Body of pancreas (tissue), 4 donors: ENCODE measurements at regions not wholly inside any gene's neighbourhood (a gene's known extent, or its start where the extent isn't known, plus 50 kb on each side); places are given as distances from the start of the nearest gene placed in this dataset.

ENCODE experiments used
- ATAC-seq: fragments of 150-250 bp; one replicate; pipeline ENCODE4 v1.9.1; 2016
- DNase-seq, 4 donors: peaks; one replicate each; pipeline ENCODE4 v3.0.0-alpha.2; 2019
- H3K27ac ChIP-seq, 4 donors: fragments of 200-600 bp; sonication (generic); 1 replicate in 3 of 4; 2 replicates in 1 of 4; pipeline versions ENCODE4 v1.5.1 to v1.6.1; 2016 to 2019; ENCODE audit warnings: mild to moderate bottlenecking in 1 of 4, mixed read lengths in 1 of 4, moderate library complexity in 1 of 4
- H3K27me3 ChIP-seq, 2 donors: fragments of 200-600 bp; sonication (generic); one replicate each; pipeline ENCODE4 v1.6.0; 2016; ENCODE audit warnings: mild to moderate bottlenecking in 1 of 2
- H3K36me3 ChIP-seq, 2 donors: fragments of 200-600 bp; sonication (generic); replicated peaks in 1 of 2; 2 replicates each; pipeline ENCODE4 v1.5.1; 2016; ENCODE audit warnings: low read depth in 2 of 2; ENCODE audit not compliant: insufficient read depth in 1 of 2
- H3K4me1 ChIP-seq: fragments of 200-600 bp; sonication (generic); one replicate; pipeline ENCODE4 v1.6.0; 2016
- H3K4me3 ChIP-seq, 2 donors: fragments of 200-600 bp; sonication (generic); 1 replicate in 1 of 2; 2 replicates in 1 of 2; pipeline ENCODE4 v1.5.1; 2016 to 2019
- H3K9me3 ChIP-seq, 3 donors: fragments of 200-600 bp; sonication (generic); 1 replicate in 2 of 3; 2 replicates in 1 of 3; pipeline ENCODE4 v1.5.1; 2016
- CTCF ChIP-seq, 7 experiments: fragments of 450-650 bp in 4 of 7; fragments of 200-600 bp in 3 of 7; sonication (generic) in 3 of 7; IDR thresholded peaks; one replicate each; pipeline ENCODE4 v1.5.1; 2016 to 2019; ENCODE audit warnings: antibody characterized with exemption in 7 of 7
- POLR2A ChIP-seq, 3 donors: fragments of 450-650 bp; IDR thresholded peaks; one replicate each; pipeline ENCODE4 v1.6.1; 2016; ENCODE audit warnings: antibody characterized with exemption in 3 of 3, mild to moderate bottlenecking in 2 of 3
- whole genome bisulfite sequencing, 2 donors: methylation state at CpG; one replicate each; pipeline ENCODE4 v1.1.5; 2017; 5-methylcytosine and 5-hydroxymethylcytosine counted together
- intact Hi-C: fragments of 100-400 bp; cut with DNase I; formaldehyde crosslinking; loops from one replicate; pipeline ENCODE4 v1.15.1; 2023

DNA sequence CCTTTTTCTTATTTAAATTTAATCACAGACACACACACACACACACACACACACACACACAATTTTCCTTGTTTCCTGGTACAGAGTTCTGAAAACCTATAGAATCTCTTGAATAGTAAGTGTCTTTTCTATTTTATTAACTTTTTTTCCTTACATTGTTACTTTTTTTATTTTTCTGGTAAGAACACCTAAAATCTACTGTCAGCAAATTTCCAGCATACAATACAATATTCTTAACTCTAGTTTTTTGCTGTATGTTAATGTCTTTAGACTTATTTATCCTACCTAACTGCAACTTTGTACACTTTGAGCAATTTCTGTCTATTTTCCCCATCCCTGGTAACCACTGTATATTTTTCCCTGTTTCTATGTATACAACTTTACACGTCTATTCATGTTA, 1179.8 kb downstream of the SLITRK1 start:
- Histone ChIP-seq H3K27ac (no peak overlapping the region), H3K27me3 (no peaks in the 10 kb centered on the region), H3K36me3 (no peaks in the 10 kb centered on the region), H3K4me1 (no peaks in the 10 kb centered on the region), H3K4me3 (no peak overlapping the region), H3K9me3 (no peaks in the 10 kb centered on the region)
- intact Hi-C loops = no loop called here
- no peak for ATAC-seq
- 64 to 88% methylated on average over 1 of the region's 1 CpG for WGBS, 2 donors
- no peak for DNase-seq
- TF ChIP-seq CTCF (IDR thresholded peaks at IDR 0.05) (no peak), POLR2A (IDR thresholded peaks at IDR 0.05) (no peak)

GRCh38 chr13:82701020-82701419, 1181.3 kb downstream of the SLITRK1 start:
- WGBS, 2 donors = 69 to 74% methylated on average over 2 of the region's 2 CpGs
- no peak for DNase-seq

DNA sequence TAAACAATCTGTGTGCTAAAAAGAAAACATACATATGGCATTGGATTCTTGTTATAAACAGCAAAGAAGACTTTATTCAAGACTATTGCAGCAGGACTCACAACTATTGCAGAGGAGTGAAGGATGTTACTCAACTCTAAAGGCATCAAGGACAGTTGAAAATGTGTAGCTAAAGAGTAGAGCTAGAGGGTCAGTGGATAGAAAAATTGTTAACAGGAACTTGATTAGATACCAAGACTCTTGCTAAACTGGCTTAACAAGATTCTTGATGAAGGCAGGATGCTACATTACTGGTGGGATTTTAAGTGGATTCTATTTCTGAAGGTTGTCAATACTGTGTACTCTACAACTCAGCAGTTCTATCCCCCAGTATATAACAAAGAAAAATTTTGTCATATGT, 1183.3 kb downstream of the SLITRK1 start:
- H3K27me3 ChIP-seq = no peaks in the 10 kb centered on the region
- no peak for TF ChIP-seq POLR2A (IDR thresholded peaks at IDR 0.05)
- TF ChIP-seq CTCF (IDR thresholded peaks at IDR 0.05) = no peak
- H3K4me1 ChIP-seq = no peaks in the 10 kb centered on the region
- H3K27ac ChIP-seq = no peak overlapping the region
- ATAC-seq (no peak), DNase-seq (no peak)
- no peaks in the 10 kb centered on the region for H3K36me3 ChIP-seq
- no peaks in the 10 kb centered on the region for H3K9me3 ChIP-seq
- intact Hi-C loops = no loop called here
- H3K4me3 ChIP-seq = no peak overlapping the region

More at GRCh38 chr13:82701020-82701419, 1181.3 kb downstream of the SLITRK1 start:
- no peak for ATAC-seq
- Histone ChIP-seq H3K27me3 (no peaks in the 10 kb centered on the region), H3K4me1 (no peaks in the 10 kb centered on the region), H3K36me3 (no peaks in the 10 kb centered on the region), H3K27ac (no peak overlapping the region), H3K4me3 (no peak overlapping the region), H3K9me3 (no peaks in the 10 kb centered on the region)
- no peak for TF ChIP-seq CTCF (IDR thresholded peaks at IDR 0.05)
- no peak for TF ChIP-seq POLR2A (IDR thresholded peaks at IDR 0.05)
- intact Hi-C loops = no loop called here

DNA sequence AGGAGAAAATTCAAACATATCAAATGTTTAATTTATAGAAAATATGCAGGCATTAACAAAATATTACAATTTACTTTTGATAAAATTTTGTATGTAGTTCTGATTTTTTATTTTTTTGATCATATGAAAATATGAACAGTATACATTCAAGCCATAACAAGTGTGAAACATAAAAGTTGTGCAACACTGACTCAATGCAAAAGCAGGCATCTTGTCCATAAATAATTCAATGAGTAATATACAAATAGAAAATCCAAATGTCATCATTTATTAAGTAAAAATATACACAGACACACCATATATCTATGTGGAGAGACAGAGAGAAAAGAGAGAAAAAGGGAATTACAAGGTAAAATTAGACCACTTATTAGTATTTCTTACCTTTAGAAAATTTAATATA, 1183.9 kb downstream of the SLITRK1 start:
- Histone ChIP-seq H3K9me3 (no peaks in the 10 kb centered on the region), H3K4me3 (no peak overlapping the region), H3K36me3 (no peaks in the 10 kb centered on the region), H3K4me1 (no peaks in the 10 kb centered on the region), H3K27me3 (no peaks in the 10 kb centered on the region), H3K27ac (no peak overlapping the region)
- intact Hi-C loops = no loop called here
- TF ChIP-seq CTCF (IDR thresholded peaks at IDR 0.05) = no peak
- TF ChIP-seq POLR2A (IDR thresholded peaks at IDR 0.05) = no peak
- ATAC-seq (no peak), DNase-seq (no peak)

GRCh38 chr13:82693607-82694006, 1188.7 kb downstream of the SLITRK1 start:
- Histone ChIP-seq H3K4me1 (peaks cover 4% of the 10 kb centered on the region), H3K9me3 (no peaks in the 10 kb centered on the region), H3K4me3 (no peak overlapping the region), H3K27ac (no peak overlapping the region), H3K27me3 (no peaks in the 10 kb centered on the region), H3K36me3 (no peaks in the 10 kb centered on the region)
- 79 to 83% methylated on average over 1 of the region's 1 CpG for WGBS, 2 donors
- no peak for ATAC-seq
- DNase-seq = no peak
- TF ChIP-seq POLR2A (IDR thresholded peaks at IDR 0.05) (no peak), CTCF (IDR thresholded peaks at IDR 0.05) (no peak)
- intact Hi-C loops = no loop called here
